ENCODE measurements at regions not wholly inside any gene's neighbourhood (a gene's known extent, or its start where the extent isn't known, plus 50 kb on each side); places are given as distances from the start of the nearest gene placed in this dataset.

GRCh38 chr7:55623617-55624016 is 51.3 kb upstream of the VOPP1 start:
- H3K36me3 ChIP-seq, result no peaks in the 10 kb centered on the region
- intact Hi-C loops (cut with DNase I), result no loop called here
- H3K9me3 ChIP-seq, result no peaks in the 10 kb centered on the region
- no peaks in the 10 kb centered on the region for H3K27me3 ChIP-seq
- H3K4me3 ChIP-seq, result no peak overlapping the region
- no peaks in the 10 kb centered on the region for H3K4me1 ChIP-seq
- ATAC-seq (no peak), DNase-seq (no peak)
- 75% methylated on average over 8 of the region's 8 CpGs for WGBS (ENCODE audit: insufficient coverage, low coverage, low lambda C conversion rate, missing lambda C conversion rate)
- no peak overlapping the region for H3K27ac ChIP-seq
- TF ChIP-seq CTCF (IDR thresholded peaks at IDR 0.05), result no peak
- TF ChIP-seq POLR2A (IDR thresholded peaks at IDR 0.05), result no peak

- Histone ChIP-seq H3K4me1 (no peaks in the 10 kb centered on the region), H3K27ac (no peak overlapping the region), H3K36me3 (no peaks in the 10 kb centered on the region), H3K9me3 (no peaks in the 10 kb centered on the region), H3K4me3 (no peak overlapping the region), H3K27me3 (no peaks in the 10 kb centered on the region)
- intact Hi-C loops (cut with DNase I), result no loop called here
- ATAC-seq (no peak), DNase-seq (no peak)
- TF ChIP-seq POLR2A (IDR thresholded peaks at IDR 0.05), result no peak
- no peak for TF ChIP-seq CTCF (IDR thresholded peaks at IDR 0.05)
- WGBS (ENCODE audit: insufficient coverage, low coverage, low lambda C conversion rate, missing lambda C conversion rate), result 75% methylated on average over 5 of the region's 5 CpGs
Measured at GRCh38 chr7:55622241-55622640, 49.9 kb upstream of the VOPP1 start.

Small RNAs in the stretch of these regions (small RNA-seq; reads per million reads assigned to genes)
- gene RNU6-389P (0 reads per million in 2 experiments), gene SUMO2P3 (0 reads per million in 2 experiments)

Measured in right lobe of liver (tissue), 6 donors.